Endothelial cell of umbilical vein (primary cell): ENCODE measurements at regions not wholly inside any gene's neighbourhood (a gene's known extent, or its start where the extent isn't known, plus 50 kb on each side); places are given as distances from the start of the nearest gene placed in this dataset.

Source experiments
- BruUV-seq: library from RNA; stranded (reverse); fragments of 400-500 nt; replicated peaks from 2 replicates; lab custom pipeline; 2021; lab: Mats Ljungman, UMichigan
- CTCF ChIA-PET: fragments of 300-600, 350-600 bp; sonication (Branson Sonifier 250); formaldehyde crosslinking; loops from one replicate; lab custom pipeline; 2021; ENCODE audit warnings: antibody characterized with exemption, inconsistent platforms; lab: Charles Lee
- POLR2A ChIA-PET: fragments of 300-600, 350-600 bp; sonication (Branson Sonifier 250); formaldehyde crosslinking; loops from one replicate; lab custom pipeline; 2021; ENCODE audit warnings: antibody characterized with exemption, inconsistent platforms; lab: Charles Lee
- DNase-seq: peaks from one replicate; pipeline ENCODE4 v3.0.0-alpha.2; 2011; ENCODE audit warnings: low read depth, low spot score
- FAIRE-seq: peaks from 2 replicates; lab custom pipeline; 2011; peaks lifted over from hg19 to GRCh38; lab: Jason Lieb, UNC
- H2AFZ ChIP-seq: 2 replicates; pipeline ENCODE4 v1.6.0; 2012; ENCODE audit warnings: low read depth, low read length, control low read depth, inconsistent platforms
- H3K27ac ChIP-seq: 2 replicates; pipeline ENCODE4 v1.5.1; 2011; ENCODE audit warnings: low read depth, mild to moderate bottlenecking, control low read depth, low read length, moderate library complexity; ENCODE audit not compliant: insufficient read depth
- H3K27me3 ChIP-seq, 2 experiments: 2 replicates each; pipeline versions ENCODE4 v1.6.0 to v1.6.1; 2011; ENCODE audit warnings: low read length in 2 of 2, mixed read lengths in 1 of 2; ENCODE audit not compliant: control insufficient read depth in 2 of 2, insufficient read depth in 2 of 2
- H3K36me3 ChIP-seq, 2 experiments: 2 replicates in 1 of 2; 3 replicates in 1 of 2; pipeline ENCODE4 v1.5.1; 2011; ENCODE audit warnings: low read length in 2 of 2, mild to moderate bottlenecking in 1 of 2, moderate library complexity in 1 of 2; ENCODE audit not compliant: control insufficient read depth in 2 of 2, insufficient read depth in 2 of 2; ENCODE audit errors: extremely low read depth in 1 of 2
- H3K4me1 ChIP-seq: 3 replicates; pipeline ENCODE4 v1.5.1; 2011; ENCODE audit warnings: mild to moderate bottlenecking, low read length; ENCODE audit not compliant: control insufficient read depth, insufficient read depth; ENCODE audit errors: extremely low read depth
- H3K4me2 ChIP-seq: 2 replicates; pipeline ENCODE4 v1.6.1; 2011; ENCODE audit warnings: low read length, control low read depth, mixed read lengths; ENCODE audit not compliant: insufficient read depth
- H3K4me3 ChIP-seq, 3 experiments: fragments of 200-600 bp in 1 of 3; sonication (generic), shearing (Covaris generic) in 1 of 3; replicated peaks in 1 of 3; 2 replicates each; pipeline ENCODE4 v1.5.1; 2011 to 2016; ENCODE audit warnings: control low read depth in 3 of 3, low read length in 3 of 3, mild to moderate bottlenecking in 2 of 3, inconsistent platforms in 1 of 3, low read depth in 1 of 3, moderate library complexity in 1 of 3; ENCODE audit not compliant: insufficient read depth in 1 of 3
- H3K79me2 ChIP-seq: 2 replicates; pipeline ENCODE4 v1.6.0; 2012; ENCODE audit warnings: low read length, inconsistent platforms; ENCODE audit not compliant: control insufficient read depth, insufficient read depth
- H3K9ac ChIP-seq: replicated peaks from 2 replicates; pipeline ENCODE3; 2011; ENCODE audit warnings: low read length, control low read depth; ENCODE audit not compliant: insufficient read depth; ENCODE audit errors: extremely low read depth
- H3K9me1 ChIP-seq: replicated peaks from 3 replicates; pipeline ENCODE4 v1.6.0; 2011; ENCODE audit warnings: mild to moderate bottlenecking, low read length; ENCODE audit not compliant: control insufficient read depth, insufficient read depth; ENCODE audit errors: extremely low read depth
- H3K9me3 ChIP-seq: replicated peaks from 2 replicates; pipeline ENCODE4 v1.5.1; 2012; ENCODE audit warnings: low read length, inconsistent platforms; ENCODE audit not compliant: control insufficient read depth, insufficient read depth
- H4K20me1 ChIP-seq: replicated peaks from 2 replicates; pipeline ENCODE3; 2011; ENCODE audit warnings: mild to moderate bottlenecking, low read length; ENCODE audit not compliant: control insufficient read depth, insufficient read depth; ENCODE audit errors: extremely low read depth
- EZH2 ChIP-seq: IDR thresholded peaks from 2 replicates; pipeline ENCODE4 v1.6.1; 2012; ENCODE audit warnings: borderline replicate concordance, low read depth, mild to moderate bottlenecking, moderate library complexity, low read length, inconsistent platforms; ENCODE audit not compliant: severe bottlenecking
- FOS ChIP-seq: IDR thresholded peaks from 2 replicates; pipeline ENCODE4 v1.6.1; 2011; ENCODE audit warnings: mild to moderate bottlenecking, low read length, moderate library complexity, borderline replicate concordance; ENCODE audit not compliant: insufficient read depth
- GATA2 ChIP-seq: IDR thresholded peaks from 2 replicates; pipeline ENCODE4 v1.7.0; 2011; ENCODE audit warnings: low read depth, mild to moderate bottlenecking, moderate library complexity, mixed read lengths, low read length; ENCODE audit not compliant: insufficient read length, insufficient read depth
- JUN ChIP-seq: IDR thresholded peaks from 2 replicates; pipeline ENCODE4 v1.6.1; 2011; ENCODE audit warnings: borderline replicate concordance, low read depth; ENCODE audit not compliant: insufficient read length, insufficient read depth
- MYC ChIP-seq: IDR thresholded peaks from one replicate; pipeline ENCODE4 v1.6.1; 2011; ENCODE audit warnings: mild to moderate bottlenecking, low read depth, low read length
- POLR2A ChIP-seq: IDR thresholded peaks from 2 replicates; pipeline ENCODE4 v1.6.1; 2012; ENCODE audit warnings: low read depth, mild to moderate bottlenecking, control low read depth, low read length
- POLR2AphosphoS5 ChIP-seq: IDR thresholded peaks from 2 replicates; pipeline ENCODE4 v1.6.1; 2012; ENCODE audit warnings: low read depth, mild to moderate bottlenecking, control low read depth, low read length, moderate library complexity; ENCODE audit not compliant: insufficient read depth
- dilution Hi-C: fragments of 300-500 bp; cut with MboI; formaldehyde crosslinking; loops from one replicate; pipeline ENCODE4 v1.15.0; 2019; ENCODE audit warnings: low sequenced_read_pairs; ENCODE audit not compliant: extremely low pct_ligation_motif_present
- intact Hi-C: fragments of 100-400 bp; cut with micrococcal nuclease; formaldehyde crosslinking; loops from one replicate; pipeline ENCODE4 v1.10.0; 2022
- TF ChIP-seq, protein P1 (sequence below), 2 donors: IDR thresholded peaks; 1 replicate in 1 of 2; 2 replicates in 1 of 2; pipeline ENCODE4 v1.5.1; 2011; ENCODE audit warnings: low read length in 2 of 2, mild to moderate bottlenecking in 2 of 2, moderate library complexity in 2 of 2, control low read depth in 1 of 2, inconsistent platforms in 1 of 2, low read depth in 1 of 2; ENCODE audit not compliant: insufficient read depth in 1 of 2; ENCODE audit errors: extremely low read depth in 1 of 2
- TF ChIP-seq, protein P2 (sequence below): IDR thresholded peaks from 2 replicates; pipeline ENCODE4 v1.6.1; 2011; ENCODE audit not compliant: insufficient read depth, insufficient read length

DNA sequence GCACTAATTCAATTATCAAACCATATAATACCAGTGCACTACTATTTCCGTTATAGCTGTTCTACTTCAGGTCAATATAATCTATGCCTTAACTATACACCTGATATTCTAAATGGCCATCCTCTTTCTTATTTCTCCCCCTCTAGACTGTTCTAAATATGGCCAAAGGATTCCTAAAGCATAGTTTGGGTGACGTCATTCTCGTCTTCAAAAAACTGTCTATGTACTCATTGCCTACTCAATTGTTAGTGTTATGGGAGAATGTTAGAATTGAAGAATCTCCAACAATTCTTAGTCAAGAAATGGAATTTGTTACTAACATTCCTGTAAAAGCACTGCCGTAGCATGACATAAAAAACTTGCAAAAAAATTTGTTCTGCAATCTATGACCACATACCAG, 431.1 kb upstream of the ANO3 start:
- Histone ChIP-seq H3K4me1 (no peaks in the 10 kb centered on the region), H4K20me1 (no peaks in the 10 kb centered on the region), H3K27me3 (no peaks in the 10 kb centered on the region), H3K27ac (no peak overlapping the region), H3K9me3 (no peaks in the 10 kb centered on the region), H3K9ac (no peak overlapping the region), H3K4me3 (no peak overlapping the region), H3K4me2 (no peak overlapping the region), H3K79me2 (no peaks in the 10 kb centered on the region), H3K9me1 (no peaks in the 10 kb centered on the region), H3K36me3 (no peaks in the 10 kb centered on the region), H2AFZ (no peak overlapping the region)
- BruUV-seq, result no TSS peak
- POLR2A ChIA-PET, result no interaction called here
- TF ChIP-seq JUN (no peak), MYC (no peak), FOS (no peak), POLR2A (no peak), GATA2 (no peak), EZH2 (no peak), POLR2AphosphoS5 (no peak)
- TF ChIP-seq, protein P1, sequence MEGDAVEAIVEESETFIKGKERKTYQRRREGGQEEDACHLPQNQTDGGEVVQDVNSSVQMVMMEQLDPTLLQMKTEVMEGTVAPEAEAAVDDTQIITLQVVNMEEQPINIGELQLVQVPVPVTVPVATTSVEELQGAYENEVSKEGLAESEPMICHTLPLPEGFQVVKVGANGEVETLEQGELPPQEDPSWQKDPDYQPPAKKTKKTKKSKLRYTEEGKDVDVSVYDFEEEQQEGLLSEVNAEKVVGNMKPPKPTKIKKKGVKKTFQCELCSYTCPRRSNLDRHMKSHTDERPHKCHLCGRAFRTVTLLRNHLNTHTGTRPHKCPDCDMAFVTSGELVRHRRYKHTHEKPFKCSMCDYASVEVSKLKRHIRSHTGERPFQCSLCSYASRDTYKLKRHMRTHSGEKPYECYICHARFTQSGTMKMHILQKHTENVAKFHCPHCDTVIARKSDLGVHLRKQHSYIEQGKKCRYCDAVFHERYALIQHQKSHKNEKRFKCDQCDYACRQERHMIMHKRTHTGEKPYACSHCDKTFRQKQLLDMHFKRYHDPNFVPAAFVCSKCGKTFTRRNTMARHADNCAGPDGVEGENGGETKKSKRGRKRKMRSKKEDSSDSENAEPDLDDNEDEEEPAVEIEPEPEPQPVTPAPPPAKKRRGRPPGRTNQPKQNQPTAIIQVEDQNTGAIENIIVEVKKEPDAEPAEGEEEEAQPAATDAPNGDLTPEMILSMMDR (IDR thresholded peaks at IDR 0.05; ENCODE audit: extremely low read depth in 1 of 2, insufficient read depth in 1 of 2, low read depth in 1 of 2, low read length in 2 of 2), result no peak
- TF ChIP-seq, protein P2, sequence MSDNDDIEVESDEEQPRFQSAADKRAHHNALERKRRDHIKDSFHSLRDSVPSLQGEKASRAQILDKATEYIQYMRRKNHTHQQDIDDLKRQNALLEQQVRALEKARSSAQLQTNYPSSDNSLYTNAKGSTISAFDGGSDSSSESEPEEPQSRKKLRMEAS, result no peak
- intact Hi-C loops, result no loop called here
- dilution Hi-C loops, result no loop called here
- DNase-seq, result no peak
- peak; percentile 12 for FAIRE-seq
- CTCF ChIA-PET, result no interaction called here
